GM21423 (cell line): ENCODE measurements at regions not wholly inside any gene's neighbourhood (a gene's known extent, or its start where the extent isn't known, plus 50 kb on each side); places are given as distances from the start of the nearest gene placed in this dataset.
"Not testable (repeated sequence)": the region's sequence is repeated elsewhere in the genome, so short reads cannot be mapped to it uniquely, and the experiment has no call there.

Source experiments
- ATAC-seq: cut with Tn5 transposase; IDR thresholded peaks from one replicate; pipeline ENCODE4 v1.9.1; 2021; ENCODE audit warnings: mild to moderate bottlenecking, moderate library complexity; ENCODE audit not compliant: unreplicated experiment

DNA sequence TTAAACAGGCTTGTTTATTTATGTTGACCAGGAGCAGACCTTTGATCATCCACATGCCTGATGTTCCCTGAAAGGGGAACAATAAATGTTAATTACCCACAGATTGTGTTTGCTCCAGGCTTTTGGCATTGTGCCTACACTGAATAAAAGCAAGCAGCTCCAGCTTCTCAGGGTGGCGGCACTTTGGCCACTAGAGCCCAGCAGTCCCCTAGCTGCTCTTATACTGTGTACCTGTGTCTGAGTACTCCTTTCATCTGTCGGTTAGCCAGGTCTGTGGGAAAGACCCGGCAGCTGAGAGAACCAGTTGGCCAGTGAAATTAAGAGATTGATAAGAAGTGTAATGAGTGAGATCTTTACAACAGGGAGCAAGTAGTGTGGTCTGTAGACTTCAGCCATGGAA, 254.8 kb upstream of the FTMT start:
- no peak for ATAC-seq

GRCh38 chr5:121608826-121609225, 242.9 kb upstream of the FTMT start:
- ATAC-seq: no peak

- no peak for ATAC-seq
These were observed 227.6 kb upstream of the FTMT start for GRCh38 chr5:121624035-121624434.

DNA sequence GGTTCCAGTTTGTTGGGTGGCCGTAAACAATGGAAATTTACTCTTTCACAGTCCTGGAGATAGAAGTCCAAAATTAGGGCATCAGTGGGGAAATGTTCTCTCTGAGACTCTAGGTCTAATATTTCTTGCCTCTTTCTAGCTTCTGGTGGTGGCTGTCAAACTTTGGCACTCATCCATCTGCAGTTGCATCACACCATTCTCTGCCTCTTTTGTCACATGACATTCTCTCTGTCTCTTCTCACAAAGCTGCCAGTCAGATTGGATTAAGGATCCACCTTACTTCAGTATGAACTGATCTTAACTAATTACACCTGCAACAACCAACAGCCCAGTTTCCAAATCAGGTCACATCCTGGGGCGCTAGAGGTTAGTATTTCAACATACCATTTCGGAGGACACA, 222.9 kb upstream of the FTMT start:
- no peak for ATAC-seq

- no peak for ATAC-seq
These were observed 221.3 kb upstream of the FTMT start for GRCh38 chr5:121630402-121630801.

DNA sequence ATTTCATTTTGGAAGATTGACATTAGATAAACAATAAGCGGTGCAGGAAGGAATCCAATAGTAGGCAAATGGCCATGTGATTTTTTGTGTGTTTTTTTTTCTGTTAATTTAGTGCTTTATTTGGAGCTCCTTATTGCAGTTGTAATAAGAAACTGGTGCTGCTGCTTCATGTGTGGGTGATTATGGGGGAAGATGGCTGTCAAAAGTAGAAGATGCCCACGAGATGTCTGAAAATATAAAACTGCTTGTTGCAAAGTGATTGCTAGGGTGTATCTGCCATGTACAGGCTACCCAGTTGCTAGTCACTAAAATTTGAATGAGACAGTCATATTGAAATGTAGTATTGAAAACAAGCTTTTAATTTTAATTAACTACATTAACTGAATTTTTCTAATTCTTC, 216.7 kb upstream of the FTMT start:
- no peak for ATAC-seq

DNA sequence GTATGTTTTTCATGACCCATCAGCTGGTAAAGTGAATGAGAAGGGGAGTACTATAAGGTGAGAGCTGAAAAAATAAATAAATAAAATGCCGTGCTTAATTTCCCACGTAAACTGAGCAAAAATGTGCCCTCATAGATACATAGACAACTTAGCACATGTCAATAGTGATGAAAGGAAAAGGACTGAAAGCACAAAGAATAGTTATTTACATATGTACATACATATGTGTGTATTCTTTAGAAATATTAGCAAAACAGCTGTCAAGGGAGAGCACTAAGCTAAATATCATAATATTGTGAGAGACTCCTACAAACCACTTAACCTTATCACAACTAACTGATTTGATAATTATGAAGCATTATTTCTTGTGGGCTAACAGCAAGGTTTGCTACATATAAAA, 213.6 kb upstream of the FTMT start:
- ATAC-seq: no peak

GRCh38 chr5:121640298-121640697, 211.4 kb upstream of the FTMT start:
- no peak for ATAC-seq

DNA sequence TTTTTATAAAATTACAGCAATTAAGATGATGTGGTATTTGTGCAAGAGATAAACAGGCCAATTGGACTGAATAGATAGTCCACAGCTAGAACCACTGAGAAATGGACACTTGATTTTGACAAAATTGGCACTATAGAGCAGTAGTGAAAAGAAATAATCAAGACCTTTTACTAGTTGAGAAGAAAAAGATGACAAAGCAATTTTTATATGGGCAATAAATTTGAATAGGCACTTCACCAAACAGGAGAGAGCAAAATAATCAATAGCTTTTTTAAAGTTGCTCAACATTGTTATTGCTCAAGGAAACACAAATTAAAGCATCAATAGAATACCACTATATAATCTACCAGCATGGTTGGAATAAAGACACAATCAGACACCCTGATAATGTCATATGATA, 193.5 kb upstream of the FTMT start:
- ATAC-seq: no peak

GRCh38 chr5:121660142-121660541, 191.5 kb upstream of the FTMT start:
- ATAC-seq: no peak

DNA sequence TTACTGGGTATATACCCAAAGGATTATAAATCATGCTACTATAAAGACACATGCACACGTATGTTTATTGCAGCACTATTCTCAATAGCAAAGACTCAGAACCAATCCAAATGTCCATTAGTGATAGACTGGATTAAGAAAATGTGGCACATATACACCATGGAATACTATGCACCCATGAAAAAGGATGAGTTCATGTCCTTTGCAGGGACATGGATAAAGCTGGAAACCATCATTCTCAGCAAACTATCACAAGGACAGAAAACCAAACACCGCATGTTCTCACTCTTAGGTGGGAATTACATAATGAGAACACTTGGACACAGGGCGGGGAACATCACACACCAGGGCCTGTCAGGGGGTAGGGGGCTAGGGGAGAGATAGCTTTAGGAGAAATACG, 186.1 kb upstream of the FTMT start:
- ATAC-seq: not testable (repeated sequence)

- no peak for ATAC-seq
These were observed 184.4 kb upstream of the FTMT start for GRCh38 chr5:121667292-121667691.

- ATAC-seq: no peak
These were observed 183.0 kb upstream of the FTMT start for GRCh38 chr5:121668635-121669034.

- ATAC-seq: no peak
These were observed 180.1 kb upstream of the FTMT start for GRCh38 chr5:121671624-121672023.

- ATAC-seq: no peak
These were observed 175.8 kb upstream of the FTMT start for GRCh38 chr5:121675924-121676323.

DNA sequence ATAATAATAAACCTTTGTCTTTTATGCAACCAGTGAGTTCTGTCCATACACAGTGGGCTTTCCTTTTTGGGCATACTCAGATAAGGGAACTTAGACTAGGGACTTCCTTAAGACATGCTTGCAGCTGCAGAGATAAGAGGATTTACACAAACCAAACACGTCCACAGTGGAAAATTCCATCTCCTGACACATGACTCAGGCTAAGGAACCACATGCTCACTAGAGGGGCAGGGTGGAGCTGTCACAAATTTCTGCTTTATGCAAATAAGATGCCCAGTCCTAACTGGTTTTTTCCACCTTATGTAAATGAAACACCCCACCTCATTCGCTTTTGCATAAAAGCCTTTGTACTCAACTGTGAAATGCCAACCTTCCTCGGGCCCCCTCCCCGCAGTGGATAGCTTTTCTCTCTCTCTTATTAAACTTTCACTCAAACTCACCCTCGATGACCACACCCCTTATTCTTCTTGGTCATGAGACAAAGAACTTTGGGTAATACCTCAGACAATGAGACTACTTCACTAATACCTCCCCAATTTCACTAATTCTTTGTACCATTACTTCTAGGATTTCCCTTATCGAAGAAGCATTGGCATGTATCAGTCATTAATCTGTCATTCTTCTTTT, 170.3 kb upstream of the FTMT start:
- no peak for ATAC-seq

DNA sequence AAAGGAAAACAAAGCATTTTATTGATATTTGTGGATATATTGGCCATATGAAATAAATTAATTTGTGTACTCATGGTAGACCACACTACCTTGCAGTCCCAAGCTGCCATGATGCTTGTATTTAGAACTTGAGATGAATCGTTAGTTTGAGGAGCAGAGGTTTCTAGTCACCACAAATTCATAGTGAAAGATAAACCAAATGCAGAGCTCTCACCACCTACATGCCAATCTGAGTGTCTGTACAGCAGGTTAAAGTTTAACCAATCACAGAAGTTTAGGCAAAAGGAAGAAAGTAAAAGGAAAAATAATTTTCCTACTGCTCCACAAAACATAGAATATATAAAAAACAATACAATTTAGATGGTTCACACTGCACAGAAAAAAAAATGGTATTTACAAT, 163.6 kb upstream of the FTMT start:
- ATAC-seq: no peak

GRCh38 chr5:121688781-121689180, 162.9 kb upstream of the FTMT start:
- no peak for ATAC-seq

- ATAC-seq: no peak
These were observed 160.2 kb upstream of the FTMT start for GRCh38 chr5:121691478-121691877.

- ATAC-seq: no peak
These were observed 159.5 kb upstream of the FTMT start for GRCh38 chr5:121692158-121692557.

- no peak for ATAC-seq
These were observed 157.8 kb upstream of the FTMT start for GRCh38 chr5:121693864-121694263.

DNA sequence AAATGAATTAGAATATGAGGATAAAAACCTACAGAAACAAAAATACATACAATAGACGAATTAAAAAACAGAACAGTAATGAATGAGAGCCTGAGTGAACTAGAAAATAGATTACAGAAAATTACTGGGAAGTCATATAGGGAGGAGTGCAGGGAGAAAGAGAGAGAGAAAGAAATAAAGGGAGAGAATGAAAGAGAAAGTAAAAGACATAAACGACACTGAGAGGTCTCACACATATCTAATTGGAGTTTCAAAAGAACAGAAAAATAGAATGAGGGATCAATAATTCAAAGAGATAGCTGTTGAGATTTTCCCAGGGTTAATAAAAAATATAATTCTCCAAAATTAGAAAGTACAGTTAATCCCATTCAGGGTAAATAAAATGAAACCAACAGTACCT, 156.4 kb upstream of the FTMT start:
- no peak for ATAC-seq

GRCh38 chr5:121698690-121699089, 153.0 kb upstream of the FTMT start:
- ATAC-seq: no peak

DNA sequence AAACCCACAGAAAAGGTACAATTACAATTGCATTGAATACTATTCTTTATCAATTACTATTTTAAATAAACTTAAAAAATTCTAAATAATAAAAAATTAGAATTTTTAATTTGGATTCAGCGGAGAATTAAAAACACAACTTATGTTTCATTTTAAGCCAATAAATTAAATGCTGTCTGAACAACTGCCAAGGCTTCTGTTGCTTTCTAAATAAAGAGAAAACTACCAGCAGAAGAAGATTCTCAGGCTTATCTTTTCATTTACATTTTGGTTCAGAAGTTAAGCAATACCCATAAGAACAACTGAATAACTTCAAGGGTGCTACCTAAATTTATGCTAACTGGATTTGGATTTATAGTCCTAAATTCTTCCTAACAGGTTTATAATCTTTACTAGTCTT, 150.0 kb upstream of the FTMT start:
- ATAC-seq: no peak
